GM19025 (cell line): ENCODE measurements at regions not wholly inside any gene's neighbourhood (a gene's known extent, or its start where the extent isn't known, plus 50 kb on each side); places are given as distances from the start of the nearest gene placed in this dataset.

Experiments
- ATAC-seq: cut with Tn5 transposase; IDR thresholded peaks from one replicate; pipeline ENCODE4 v1.9.1; 2021; ENCODE audit warnings: mild to moderate bottlenecking, low read depth, moderate library complexity; ENCODE audit not compliant: unreplicated experiment

- ATAC-seq: no peak
Observed at GRCh38 chr11:41848349-41848748, 388.9 kb upstream of the LRRC4C start.

DNA sequence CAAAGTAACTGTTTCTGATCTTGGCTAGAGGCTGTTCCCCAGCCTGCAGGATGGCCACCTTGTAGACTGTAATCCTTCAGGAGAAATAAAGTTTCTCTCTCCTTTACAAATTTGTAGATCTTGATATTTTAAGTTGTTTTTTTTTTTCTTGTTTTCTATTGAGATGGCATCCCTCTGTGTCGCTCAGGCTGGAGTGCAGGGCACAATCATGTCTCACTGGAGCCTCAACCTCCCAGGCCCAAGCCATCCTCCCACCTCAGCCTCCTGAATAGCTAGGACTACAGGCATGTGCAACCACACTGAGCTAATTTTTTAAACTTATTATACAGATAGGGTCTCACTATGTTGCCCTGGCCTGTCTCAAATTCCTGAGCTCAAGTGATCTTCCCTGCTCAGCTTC, 389.8 kb upstream of the LRRC4C start:
- ATAC-seq: no peak

GRCh38 chr11:41851743-41852142, 392.3 kb upstream of the LRRC4C start:
- no peak for ATAC-seq

DNA sequence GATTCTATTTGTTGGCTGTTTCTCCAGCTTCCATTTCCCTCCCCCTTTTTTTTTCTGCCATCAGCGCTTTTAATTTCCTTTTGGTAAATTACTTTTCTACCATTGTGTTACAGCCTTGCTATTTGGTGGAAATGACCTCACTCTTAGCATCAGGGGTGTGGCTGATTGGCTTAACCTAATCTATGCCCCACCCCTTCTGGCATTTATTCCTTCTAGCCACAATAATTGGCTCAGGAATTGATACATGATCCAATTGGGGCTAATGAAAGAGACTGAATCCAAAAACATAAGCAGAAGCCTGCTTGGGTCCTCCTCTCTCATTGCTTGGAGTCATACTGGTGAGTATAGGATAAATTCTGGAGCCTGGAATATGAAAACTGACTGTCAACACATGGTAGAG, 402.4 kb upstream of the LRRC4C start:
- ATAC-seq: no peak

DNA sequence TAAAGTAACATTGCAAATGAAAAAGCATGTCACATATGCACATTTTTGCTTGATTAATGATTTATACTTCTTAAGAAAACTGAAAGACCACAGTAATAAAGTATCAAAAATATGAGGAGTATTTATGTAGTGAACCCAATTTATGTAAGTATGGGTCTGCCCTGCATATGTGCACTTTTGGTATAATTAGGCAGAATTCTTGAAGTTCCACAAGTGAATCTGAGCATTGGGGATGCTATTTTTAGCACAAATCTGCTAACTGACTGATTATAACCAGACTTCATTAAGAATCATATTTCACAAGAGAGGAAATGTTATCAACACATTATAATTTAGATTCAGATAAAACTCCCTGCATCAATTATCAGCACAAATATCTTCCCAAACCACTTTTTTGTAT, 407.1 kb upstream of the LRRC4C start:
- ATAC-seq: no peak

- no peak for ATAC-seq
Observed at GRCh38 chr11:41868606-41869005, 409.2 kb upstream of the LRRC4C start.

- no peak for ATAC-seq
Observed at GRCh38 chr11:41872426-41872825, 413.0 kb upstream of the LRRC4C start.

GRCh38 chr11:41872870-41873269, 413.4 kb upstream of the LRRC4C start:
- ATAC-seq: no peak

DNA sequence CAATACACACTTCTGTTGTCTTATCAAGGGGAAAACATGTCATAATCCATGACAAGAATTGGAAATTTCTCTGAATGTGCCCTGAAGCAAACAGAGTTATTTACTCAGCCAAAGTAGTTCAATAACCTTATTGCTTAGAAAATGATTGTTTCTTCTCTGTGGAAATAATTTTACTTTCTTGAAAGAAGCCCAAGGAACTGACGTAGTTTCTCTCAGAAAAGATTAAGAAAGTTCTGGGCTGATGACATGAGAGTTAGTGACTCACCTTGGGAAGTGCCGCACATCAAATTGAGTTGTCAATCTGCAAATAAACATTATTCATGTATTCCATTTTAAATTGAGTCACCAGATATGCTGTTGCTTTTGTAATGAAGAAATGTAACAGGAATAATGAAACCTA, 418.6 kb upstream of the LRRC4C start:
- no peak for ATAC-seq

GRCh38 chr11:41879214-41879613, 419.8 kb upstream of the LRRC4C start:
- no peak for ATAC-seq

DNA sequence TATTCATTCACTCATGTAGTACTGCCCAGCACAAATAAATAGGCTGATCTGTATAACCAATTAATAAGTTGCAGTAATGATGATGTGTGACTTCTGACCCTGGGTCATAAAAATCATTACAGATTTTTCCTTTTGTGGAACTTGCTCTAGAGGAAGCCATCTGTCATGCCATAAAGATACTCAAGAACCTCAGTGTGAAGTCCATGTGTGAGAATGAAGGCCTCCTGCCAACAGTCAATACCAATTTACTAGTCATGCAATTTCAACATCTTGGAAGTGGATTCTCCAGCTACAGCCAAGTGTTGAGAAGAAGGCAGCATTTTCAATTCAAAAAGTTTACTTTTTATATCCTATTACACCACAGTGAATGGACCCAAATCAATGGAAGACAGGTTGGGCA, 435.6 kb upstream of the LRRC4C start:
- no peak for ATAC-seq

GRCh38 chr11:41897991-41898390, 438.5 kb upstream of the LRRC4C start:
- no peak for ATAC-seq

GRCh38 chr11:41917900-41918299, 458.4 kb upstream of the LRRC4C start:
- no peak for ATAC-seq

- ATAC-seq: no peak
Observed at GRCh38 chr11:41920374-41920773, 460.9 kb upstream of the LRRC4C start.

GRCh38 chr11:41921746-41922390, 462.4 kb upstream of the LRRC4C start:
- no peak for ATAC-seq

DNA sequence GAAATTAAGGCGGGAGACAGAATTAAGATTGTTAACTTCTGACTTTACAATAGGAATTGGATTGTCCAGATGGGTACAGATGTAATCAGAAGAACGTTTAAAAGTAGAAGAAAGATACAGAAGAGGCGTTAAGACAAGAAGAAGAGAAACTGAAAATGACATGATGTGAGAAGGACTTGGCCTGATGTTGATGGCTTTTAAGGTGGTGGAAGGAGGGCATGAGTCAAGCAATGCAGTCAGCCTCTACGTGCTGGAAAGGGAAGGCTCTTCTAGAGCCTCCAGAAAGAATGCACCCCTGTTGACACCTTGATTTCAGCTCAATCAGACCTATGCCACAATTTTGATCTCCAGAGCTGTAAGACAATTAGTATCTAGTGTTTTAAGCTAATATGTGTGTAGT, 466.9 kb upstream of the LRRC4C start:
- no peak for ATAC-seq

- no peak for ATAC-seq
Observed at GRCh38 chr11:41935241-41935640, 475.8 kb upstream of the LRRC4C start.

GRCh38 chr11:41935795-41936194, 476.3 kb upstream of the LRRC4C start:
- ATAC-seq: no peak

- ATAC-seq: no peak
Observed at GRCh38 chr11:41943656-41944055, 484.2 kb upstream of the LRRC4C start.

GRCh38 chr11:41947392-41947791, 487.9 kb upstream of the LRRC4C start:
- no peak for ATAC-seq

DNA sequence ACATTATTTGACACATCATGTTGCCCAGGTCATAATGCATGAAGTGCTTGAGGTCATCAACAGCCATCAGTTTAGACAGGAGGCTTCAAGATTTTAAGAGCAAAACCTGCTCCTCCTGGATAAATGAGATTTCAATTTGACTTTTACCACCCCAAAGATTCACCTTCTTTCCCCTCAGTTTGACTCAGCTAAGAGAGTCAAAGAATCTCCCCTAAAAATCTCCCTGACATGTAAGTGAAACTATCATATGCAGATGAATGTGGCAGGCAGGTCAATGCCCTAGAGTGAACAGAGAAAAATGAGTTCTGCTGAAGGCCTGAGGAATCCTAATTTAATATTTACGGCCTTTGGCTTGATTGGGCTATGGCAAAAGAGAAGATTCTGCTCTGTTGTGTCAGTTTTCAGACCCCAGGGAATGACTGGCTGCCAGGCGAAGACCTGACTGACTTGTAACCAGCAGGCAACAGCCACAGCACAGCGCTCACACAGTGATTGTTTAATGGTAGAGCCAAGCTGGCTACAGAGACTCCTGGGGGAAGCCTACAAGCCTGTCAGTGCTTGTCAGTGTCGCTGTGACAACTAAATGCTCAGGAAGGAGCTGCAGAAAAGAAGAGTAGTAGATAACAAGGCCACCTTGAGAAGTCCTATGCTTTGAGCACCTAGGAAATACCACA, 491.2 kb upstream of the LRRC4C start:
- no peak for ATAC-seq

GRCh38 chr11:41954034-41954433, 494.6 kb upstream of the LRRC4C start:
- no peak for ATAC-seq
